C4-2B (cell line): ENCODE measurements at regions not wholly inside any gene's neighbourhood (a gene's known extent, or its start where the extent isn't known, plus 50 kb on each side); places are given as distances from the start of the nearest gene placed in this dataset.
"Not testable (repeated sequence)": the region's sequence is repeated elsewhere in the genome, so short reads cannot be mapped to it uniquely, and the experiment has no call there.

Experiments
- CTCF ChIP-seq: fragments of 450-650 bp; conservative IDR thresholded peaks from 2 replicates; pipeline ENCODE4 v1.5.1; 2017; ENCODE audit warnings: mild to moderate bottlenecking
- ZFX ChIP-seq: fragments of 450-650 bp; IDR thresholded peaks from 2 replicates; pipeline ENCODE4 v1.6.1; 2017

DNA sequence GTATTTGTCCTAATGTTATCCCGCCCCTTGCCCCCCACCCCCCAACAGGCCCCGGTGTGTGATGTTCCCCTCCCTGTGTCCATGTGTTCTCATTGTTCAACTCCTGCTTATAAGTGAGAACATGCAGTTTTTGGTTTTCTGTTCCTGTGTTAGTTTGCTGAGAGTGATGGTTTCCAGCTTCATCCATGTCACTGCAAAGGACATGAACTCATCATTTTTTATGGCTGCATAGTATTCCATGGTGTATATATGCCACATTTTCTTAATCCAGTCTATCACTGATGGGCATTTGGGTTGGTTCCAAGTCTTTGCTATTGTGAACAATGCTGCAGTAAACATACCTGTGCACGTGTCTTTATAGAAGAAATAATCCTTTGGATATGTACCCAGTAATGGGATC is 51.9 kb upstream of the CD2AP start:
- TF ChIP-seq CTCF, ZFX: not testable (repeated sequence)
